Mesenchymal stem cell (in vitro differentiated cells and primary cell): ENCODE measurements at regions not wholly inside any gene's neighbourhood (a gene's known extent, or its start where the extent isn't known, plus 50 kb on each side); places are given as distances from the start of the nearest gene placed in this dataset.
"Not testable (repeated sequence)": the region's sequence is repeated elsewhere in the genome, so short reads cannot be mapped to it uniquely, and the experiment has no call there.

Source experiments
- DNase-seq: peaks from one replicate; pipeline ENCODE4 v3.0.0-alpha.2; 2013
- H2AFZ ChIP-seq: one replicate; pipeline ENCODE4 v1.6.1; 2013; ENCODE audit warnings: low read depth, mild to moderate bottlenecking, control low read depth, inconsistent platforms, low read length, moderate library complexity
- H2AK5ac ChIP-seq: 2 replicates; pipeline ENCODE4 v1.6.1; 2013; ENCODE audit warnings: low read length, moderate library complexity, mild to moderate bottlenecking, inconsistent platforms; ENCODE audit not compliant: severe bottlenecking
- H2BK120ac ChIP-seq: one replicate; pipeline ENCODE4 v1.6.1; 2013; ENCODE audit warnings: low read depth, mild to moderate bottlenecking, inconsistent platforms, low read length, moderate library complexity
- H2BK12ac ChIP-seq, 2 experiments: one replicate each; pipeline ENCODE4 v1.6.1; 2013; ENCODE audit warnings: inconsistent platforms in 2 of 2, low read length in 2 of 2, mild to moderate bottlenecking in 2 of 2, moderate library complexity in 2 of 2, control low read depth in 1 of 2
- H2BK15ac ChIP-seq: one replicate; pipeline ENCODE4 v1.6.1; 2013; ENCODE audit warnings: mild to moderate bottlenecking, low read depth, inconsistent platforms; ENCODE audit not compliant: poor library complexity, severe bottlenecking
- H2BK5ac ChIP-seq: 2 replicates; pipeline ENCODE4 v1.6.1; 2013; ENCODE audit warnings: low read depth, mild to moderate bottlenecking, low read length, control low read depth, inconsistent platforms; ENCODE audit not compliant: poor library complexity, severe bottlenecking
- H3K14ac ChIP-seq, 2 experiments: one replicate each; pipeline ENCODE4 v1.6.1; 2013; ENCODE audit warnings: inconsistent platforms in 2 of 2, low read length in 2 of 2, control low read depth in 1 of 2, mild to moderate bottlenecking in 1 of 2, moderate library complexity in 1 of 2
- H3K18ac ChIP-seq, 2 experiments: one replicate each; pipeline ENCODE4 v1.6.1; 2013; ENCODE audit warnings: inconsistent platforms in 2 of 2, low read length in 2 of 2, control low read depth in 1 of 2, low read depth in 1 of 2, mild to moderate bottlenecking in 1 of 2
- H3K23ac ChIP-seq, 2 experiments: one replicate each; pipeline ENCODE4 v1.6.1; 2013; ENCODE audit warnings: inconsistent platforms in 2 of 2, low read length in 2 of 2, mild to moderate bottlenecking in 2 of 2, moderate library complexity in 2 of 2, control low read depth in 1 of 2
- H3K27ac ChIP-seq: 2 replicates; pipeline ENCODE4 v1.5.1; 2013; ENCODE audit warnings: mild to moderate bottlenecking, moderate library complexity, low read length, control low read depth, inconsistent platforms; ENCODE audit not compliant: poor library complexity, severe bottlenecking
- H3K27me3 ChIP-seq, 2 experiments: 2 replicates each; pipeline versions ENCODE4 v1.6.1 to v1.7.0; 2013; ENCODE audit warnings: low read length in 2 of 2, mild to moderate bottlenecking in 2 of 2, moderate library complexity in 2 of 2, control low read depth in 1 of 2, inconsistent platforms in 1 of 2; ENCODE audit not compliant: control insufficient read depth in 1 of 2, insufficient read depth in 1 of 2
- H3K36me3 ChIP-seq, 2 experiments: 2 replicates each; pipeline versions ENCODE4 v1.6.1 to v1.7.0; 2013; ENCODE audit warnings: low read length in 2 of 2, control low read depth in 1 of 2, inconsistent platforms in 1 of 2, low read depth in 1 of 2, mild to moderate bottlenecking in 1 of 2; ENCODE audit not compliant: insufficient read depth in 2 of 2, control insufficient read depth in 1 of 2
- H3K4ac ChIP-seq, 2 experiments: one replicate each; pipeline ENCODE4 v1.6.1; 2013; ENCODE audit warnings: inconsistent platforms in 2 of 2, low read length in 2 of 2, mild to moderate bottlenecking in 2 of 2, moderate library complexity in 2 of 2, control low read depth in 1 of 2, low read depth in 1 of 2
- H3K4me1 ChIP-seq: 2 replicates; pipeline ENCODE4 v1.6.1; 2013; ENCODE audit warnings: low read depth, low read length, control low read depth; ENCODE audit not compliant: control insufficient read depth, insufficient read depth
- H3K4me2 ChIP-seq: 2 replicates; pipeline ENCODE4 v1.6.1; 2013; ENCODE audit warnings: low read length, mild to moderate bottlenecking, inconsistent platforms; ENCODE audit not compliant: poor library complexity, severe bottlenecking
- H3K4me3 ChIP-seq, 2 experiments: 2 replicates each; pipeline versions ENCODE4 v1.5.1 to v1.7.0; 2013; ENCODE audit warnings: low read length in 2 of 2, mild to moderate bottlenecking in 2 of 2, control low read depth in 1 of 2, low read depth in 1 of 2; ENCODE audit not compliant: insufficient read depth in 1 of 2
- H3K79me1 ChIP-seq: replicated peaks from 2 replicates; pipeline ENCODE4 v1.6.1; 2013; ENCODE audit warnings: mild to moderate bottlenecking, control low read depth, low read length, inconsistent platforms; ENCODE audit not compliant: poor library complexity, severe bottlenecking
- H3K9ac ChIP-seq: 2 replicates; pipeline ENCODE4 v1.7.0; 2013; ENCODE audit warnings: mild to moderate bottlenecking, low read length, moderate library complexity
- H3K9me3 ChIP-seq: 2 replicates; pipeline ENCODE4 v1.7.0; 2013; ENCODE audit warnings: mild to moderate bottlenecking, low read length; ENCODE audit not compliant: control insufficient read depth
- H4K8ac ChIP-seq: one replicate; pipeline ENCODE4 v1.6.1; 2013; ENCODE audit warnings: inconsistent platforms, mild to moderate bottlenecking, low read length, moderate library complexity
- H4K91ac ChIP-seq: one replicate; pipeline ENCODE4 v1.6.1; 2013; ENCODE audit warnings: mild to moderate bottlenecking, low read length, inconsistent platforms
- WGBS: methylation state at CpG from one replicate; pipeline ENCODE4 v1.1.7; 2013; ENCODE audit warnings: mixed read lengths; 5-methylcytosine and 5-hydroxymethylcytosine counted together

DNA sequence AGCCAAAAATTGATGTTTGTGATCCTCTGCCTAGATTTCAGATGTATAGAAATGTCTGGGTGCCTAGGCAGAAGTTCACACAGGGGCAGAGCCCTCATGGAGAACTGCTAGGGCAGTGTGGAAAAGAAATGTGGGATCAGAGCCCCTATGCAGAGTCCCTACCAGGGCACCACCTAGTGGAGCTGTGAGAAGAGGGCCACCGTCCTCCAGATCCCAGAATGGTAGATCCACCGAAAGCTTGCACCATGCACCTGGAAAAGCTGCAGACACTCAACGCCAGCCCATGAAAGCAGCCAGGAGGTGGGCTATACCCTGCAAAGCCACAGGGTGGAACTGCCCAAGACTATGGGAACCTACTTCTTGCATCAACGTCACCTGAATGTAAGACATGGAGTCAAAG, 292.9 kb downstream of the PRDM9 start:
- H2BK120ac ChIP-seq, H2AK5ac ChIP-seq, H2BK5ac ChIP-seq, H3K9me3 ChIP-seq, H2BK15ac ChIP-seq, H3K18ac ChIP-seq, H3K27ac ChIP-seq, H3K27me3 ChIP-seq, H4K8ac ChIP-seq, H4K91ac ChIP-seq, H2BK12ac ChIP-seq, H2AFZ ChIP-seq, H3K4me3 ChIP-seq, H3K4me1 ChIP-seq, H3K4me2 ChIP-seq, H3K14ac ChIP-seq, DNase-seq, H3K36me3 ChIP-seq, H3K23ac ChIP-seq, H3K4ac ChIP-seq, H3K9ac ChIP-seq, H3K79me1 ChIP-seq: not testable (repeated sequence)
- WGBS: 88% methylated on average over 4 of the region's 4 CpGs

DNA sequence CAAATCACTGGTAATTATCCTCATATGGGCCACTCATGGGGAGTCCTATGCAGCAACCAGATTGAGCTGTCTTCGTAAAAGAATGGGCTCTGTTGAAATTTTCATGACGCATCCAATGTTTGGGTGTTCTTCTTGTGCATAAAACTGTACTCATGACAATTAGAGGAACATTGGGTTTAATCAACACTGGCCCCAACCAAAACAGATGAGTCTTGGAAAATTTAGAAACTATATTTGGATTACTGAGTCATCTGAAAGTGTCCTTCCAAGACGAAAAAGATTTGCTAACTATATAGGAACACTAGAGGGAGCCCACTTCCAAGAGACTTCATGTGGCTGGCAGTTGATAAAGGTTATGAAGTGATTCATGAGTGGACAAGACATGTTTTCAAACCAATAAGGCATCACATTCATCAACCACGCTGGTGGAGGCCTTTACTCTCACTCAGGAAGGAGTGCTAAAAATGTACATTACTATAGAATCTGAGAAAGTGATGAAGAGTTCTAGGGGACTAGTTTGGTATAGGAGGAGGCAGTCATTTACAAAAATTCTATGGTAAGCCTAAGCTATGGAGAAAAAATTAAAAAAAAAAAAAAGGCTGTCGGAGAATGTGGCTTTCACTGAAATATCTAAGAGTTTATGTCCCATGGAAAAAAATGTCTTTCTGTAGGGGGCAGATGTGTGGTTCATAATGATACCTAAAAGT, 313.5 kb downstream of the PRDM9 start:
- Histone ChIP-seq H3K23ac (no peak overlapping the region), H3K4me3 (no peak overlapping the region), H3K4ac (no peak overlapping the region), H2AFZ (no peak overlapping the region), H2AK5ac (no peak overlapping the region), H2BK120ac (no peak overlapping the region), H2BK5ac (no peak overlapping the region), H4K8ac (no peak overlapping the region), H3K27ac (no peak overlapping the region), H3K9ac (no peak overlapping the region), H4K91ac (no peak overlapping the region), H2BK15ac (no peak overlapping the region), H3K9me3 (no peaks in the 10 kb centered on the region), H2BK12ac (no peak overlapping the region), H3K4me2 (no peak overlapping the region), H3K14ac (no peak overlapping the region), H3K27me3 (no peaks in the 10 kb centered on the region), H3K18ac (no peak overlapping the region), H3K79me1 (no peaks in the 10 kb centered on the region), H3K4me1 (no peaks in the 10 kb centered on the region), H3K36me3 (no peaks in the 10 kb centered on the region)
- DNase-seq: peak; percentile 56
- WGBS: 59% methylated on average over 4 of the region's 5 CpGs

GRCh38 chr5:23823521-23823920, 316.1 kb downstream of the PRDM9 start:
- H3K27me3 ChIP-seq: no peaks in the 10 kb centered on the region
- H3K4me3 ChIP-seq: no peak overlapping the region
- H3K23ac ChIP-seq: no peak overlapping the region
- no peaks in the 10 kb centered on the region for H3K4me1 ChIP-seq
- no peaks in the 10 kb centered on the region for H3K36me3 ChIP-seq
- H3K4ac ChIP-seq: no peak overlapping the region
- no peak overlapping the region for H2AFZ ChIP-seq
- no peak overlapping the region for H2BK15ac ChIP-seq
- H3K9ac ChIP-seq: no peak overlapping the region
- DNase-seq: no peak
- 59% methylated on average over 8 of the region's 8 CpGs for WGBS
- no peak overlapping the region for H2BK120ac ChIP-seq
- no peak overlapping the region for H4K91ac ChIP-seq
- no peaks in the 10 kb centered on the region for H3K79me1 ChIP-seq
- H3K4me2 ChIP-seq: no peak overlapping the region
- no peak overlapping the region for H2BK5ac ChIP-seq
- H4K8ac ChIP-seq: no peak overlapping the region
- H3K14ac ChIP-seq: no peak overlapping the region
- H2AK5ac ChIP-seq: no peak overlapping the region
- H3K18ac ChIP-seq: no peak overlapping the region
- H3K9me3 ChIP-seq: no peaks in the 10 kb centered on the region
- H2BK12ac ChIP-seq: no peak overlapping the region
- no peak overlapping the region for H3K27ac ChIP-seq

DNA sequence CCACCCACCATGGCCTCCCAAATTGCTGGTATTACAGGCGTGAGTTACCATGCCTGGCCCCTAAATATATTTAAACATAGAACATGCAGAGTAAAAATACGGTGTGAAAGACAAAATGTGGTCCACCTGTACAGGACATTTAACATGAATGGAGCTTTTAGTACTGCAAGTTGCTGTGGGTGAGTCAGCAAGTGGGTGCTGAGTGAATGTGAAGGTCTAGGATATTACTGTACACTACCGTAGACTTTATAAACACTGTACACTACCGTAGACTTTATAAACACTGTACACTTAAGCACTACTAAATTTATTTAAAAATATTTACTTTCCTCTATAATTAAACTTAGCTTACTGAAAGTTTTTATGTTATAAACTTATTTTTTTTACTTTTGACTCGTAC, 317.8 kb downstream of the PRDM9 start:
- H3K4ac ChIP-seq: no peak overlapping the region
- no peaks in the 10 kb centered on the region for H3K27me3 ChIP-seq
- WGBS: 100% methylated on average over 1 of the region's 5 CpGs

More for the DNA sequence above, 317.8 kb downstream of the PRDM9 start:
- no peaks in the 10 kb centered on the region for H3K4me1 ChIP-seq
- DNase-seq: no peak
- H3K23ac ChIP-seq: no peak overlapping the region
- H3K79me1 ChIP-seq: no peaks in the 10 kb centered on the region
- H2AK5ac ChIP-seq: no peak overlapping the region
- no peak overlapping the region for H3K4me2 ChIP-seq
- no peaks in the 10 kb centered on the region for H3K9me3 ChIP-seq
- no peak overlapping the region for H4K8ac ChIP-seq
- H2BK120ac ChIP-seq: no peak overlapping the region
- no peaks in the 10 kb centered on the region for H3K36me3 ChIP-seq
- no peak overlapping the region for H3K14ac ChIP-seq
- H4K91ac ChIP-seq: no peak overlapping the region
- H3K18ac ChIP-seq: no peak overlapping the region
- no peak overlapping the region for H2BK5ac ChIP-seq
- H3K9ac ChIP-seq: no peak overlapping the region
- no peak overlapping the region for H2BK12ac ChIP-seq
- H3K4me3 ChIP-seq: no peak overlapping the region
- H3K27ac ChIP-seq: no peak overlapping the region
- H2AFZ ChIP-seq: no peak overlapping the region
- no peak overlapping the region for H2BK15ac ChIP-seq
